GM12878 (cell line): ENCODE measurements at regions not wholly inside any gene's neighbourhood (a gene's known extent, or its start where the extent isn't known, plus 50 kb on each side); places are given as distances from the start of the nearest gene placed in this dataset.

Experiments used
- ATAC-seq: fragments of 200-7000 bp; cut with Tn5 transposase; 3 replicates; pipeline ENCODE4 v1.9.1; 2020; ENCODE audit warnings: mild to moderate bottlenecking, moderate library complexity
- BruUV-seq: library from RNA; stranded (reverse); fragments of 400-500 nt; replicated peaks from 2 replicates; lab custom pipeline; 2021; lab: Mats Ljungman, UMichigan
- CTCF ChIA-PET: fragments of 300-600 bp; sonication (Branson Sonifier 250); formaldehyde crosslinking; extraction: SDS; loops from one replicate; lab custom pipeline; 2021; ENCODE audit warnings: inconsistent platforms; lab: Yijun Ruan, JAX
- POLR2A ChIA-PET: fragments of 350-600 bp; formaldehyde crosslinking; extraction: SDS; loops from one replicate; lab custom pipeline; 2021; ENCODE audit warnings: inconsistent platforms; lab: Charles Lee
- RAD21 ChIA-PET: fragments of 300-600 bp; sonication (Branson Sonifier 250); formaldehyde crosslinking; loops from one replicate; lab custom pipeline; 2023; ENCODE audit warnings: antibody characterized with exemption; ENCODE audit not compliant: unreplicated experiment; lab: Charles Lee
- SMC1A ChIA-PET: fragments of 300-600 bp; sonication (Branson Sonifier 250); formaldehyde crosslinking; loops from one replicate; lab custom pipeline; 2023; ENCODE audit not compliant: unreplicated experiment, uncharacterized antibody; lab: Charles Lee
- DNase-seq: peaks from one replicate; pipeline ENCODE4 v3.0.0-alpha.2; 2011; ENCODE audit warnings: low read depth, low spot score
- FAIRE-seq: peaks from 3 replicates; lab custom pipeline; 2011; peaks lifted over from hg19 to GRCh38; lab: Jason Lieb, UNC
- H2AFZ ChIP-seq: 2 replicates; pipeline ENCODE4 v1.6.0; 2011; ENCODE audit warnings: low read depth, low read length, control low read depth; ENCODE audit not compliant: control insufficient read depth
- H3K27ac ChIP-seq: 2 replicates; pipeline ENCODE4 v1.5.1; 2011; ENCODE audit warnings: control low read depth; ENCODE audit not compliant: control insufficient read depth, insufficient read depth
- H3K27me3 ChIP-seq, 2 experiments: replicated peaks in 1 of 2; 2 replicates each; pipeline versions ENCODE4 v1.6.0 to v1.6.1; 2011; ENCODE audit warnings: low read length in 1 of 2; ENCODE audit not compliant: control insufficient read depth in 2 of 2, insufficient read depth in 2 of 2
- H3K36me3 ChIP-seq, 2 experiments: 2 replicates each; pipeline ENCODE4 v1.5.1; 2011; ENCODE audit warnings: low read length in 1 of 2; ENCODE audit not compliant: control insufficient read depth in 2 of 2, insufficient read depth in 2 of 2
- H3K4me1 ChIP-seq: 2 replicates; pipeline ENCODE4 v1.6.1; 2011; ENCODE audit warnings: mild to moderate bottlenecking, low read length, moderate library complexity, mixed read lengths; ENCODE audit not compliant: control insufficient read depth, insufficient read depth
- H3K4me2 ChIP-seq: 2 replicates; pipeline ENCODE4 v1.6.0; 2011; ENCODE audit warnings: control low read depth; ENCODE audit not compliant: control insufficient read depth, insufficient read depth
- H3K4me3 ChIP-seq: fragments of 200-600 bp; sonication (generic); 2 replicates; pipeline ENCODE4 v1.5.1; 2016
- H3K79me2 ChIP-seq: 2 replicates; pipeline ENCODE4 v1.6.0; 2011; ENCODE audit warnings: low read length; ENCODE audit not compliant: control insufficient read depth, insufficient read depth
- H3K9ac ChIP-seq: 2 replicates; pipeline ENCODE4 v1.8.0; 2011; ENCODE audit warnings: low read length, control low read depth, mixed read lengths; ENCODE audit not compliant: control insufficient read depth, insufficient read depth
- H3K9me3 ChIP-seq: replicated peaks from 3 replicates; pipeline ENCODE4 v1.5.1; 2011; ENCODE audit warnings: mild to moderate bottlenecking, low read length; ENCODE audit not compliant: control insufficient read depth, insufficient read depth
- H4K20me1 ChIP-seq: 2 replicates; pipeline ENCODE4 v1.6.0; 2011; ENCODE audit not compliant: control insufficient read depth, insufficient read depth
- BHLHE40 ChIP-seq, 2 experiments: fragments of 450-650 bp in 1 of 2; IDR thresholded peaks; 2 replicates each; pipeline ENCODE4 v1.6.1; 2011 to 2017; ENCODE audit warnings: low read depth in 2 of 2, borderline replicate concordance in 1 of 2, improper control_type of control experiment in 1 of 2, low read length in 1 of 2, mild to moderate bottlenecking in 1 of 2
- CBFB ChIP-seq: IDR thresholded peaks from 2 replicates; pipeline ENCODE4 v1.6.1; 2016; ENCODE audit warnings: antibody characterized with exemption, low read depth
- CHD1 ChIP-seq: IDR thresholded peaks from 2 replicates; pipeline ENCODE4 v1.6.1; 2012; ENCODE audit warnings: low read depth, low read length, improper control_type of control experiment
- CHD2 ChIP-seq: IDR thresholded peaks from 2 replicates; pipeline ENCODE4 v1.6.1; 2011; ENCODE audit warnings: low read depth, low read length, improper control_type of control experiment, borderline replicate concordance
- CHD4 ChIP-seq: fragments of 200-600 bp; sonication (generic); IDR thresholded peaks from 2 replicates; pipeline ENCODE4 v1.6.1; 2016; ENCODE audit warnings: mild to moderate bottlenecking
- CREM ChIP-seq: IDR thresholded peaks from 2 replicates; pipeline ENCODE4 v1.6.1; 2014; ENCODE audit warnings: antibody characterized with exemption, low read depth
- EED ChIP-seq: sonication (generic); IDR thresholded peaks from 2 replicates; pipeline ENCODE4 v1.6.1; 2016; ENCODE audit warnings: antibody characterized with exemption, low read depth
- ESRRA ChIP-seq: IDR thresholded peaks from 2 replicates; pipeline ENCODE4 v1.6.1; 2012; ENCODE audit warnings: mild to moderate bottlenecking, low read length, improper control_type of control experiment
- JUND ChIP-seq: IDR thresholded peaks from 2 replicates; pipeline ENCODE4 v1.6.1; 2012; ENCODE audit warnings: low read depth, mild to moderate bottlenecking, low read length, improper control_type of control experiment, moderate library complexity
- KLF5 ChIP-seq: fragments of 450-650 bp; IDR thresholded peaks from 2 replicates; pipeline ENCODE4 v1.6.1; 2014; ENCODE audit warnings: mild to moderate bottlenecking; ENCODE audit not compliant: partially characterized antibody
- MAX ChIP-seq: IDR thresholded peaks from 2 replicates; pipeline ENCODE4 v1.6.1; 2012; ENCODE audit warnings: low read depth, low read length, improper control_type of control experiment
- MTA2 ChIP-seq: fragments of 450-650 bp; IDR thresholded peaks from 2 replicates; pipeline ENCODE4 v1.6.1; 2016; ENCODE audit warnings: low read depth, mild to moderate bottlenecking, moderate library complexity
- POLR2A ChIP-seq: IDR thresholded peaks from 2 replicates; pipeline ENCODE4 v1.6.1; 2011; ENCODE audit warnings: low read depth, mild to moderate bottlenecking, low read length
- POU2F2 ChIP-seq: IDR thresholded peaks from 3 replicates; pipeline ENCODE4 v1.6.1; 2011; ENCODE audit warnings: low read depth, mild to moderate bottlenecking, low read length, borderline replicate concordance
- RAD51 ChIP-seq: fragments of 450-650 bp; IDR thresholded peaks from 2 replicates; pipeline ENCODE4 v1.6.1; 2016; ENCODE audit warnings: moderate library complexity, mild to moderate bottlenecking, inconsistent platforms
- SREBF1 ChIP-seq: IDR thresholded peaks from 2 replicates; pipeline ENCODE4 v1.6.1; 2012; ENCODE audit warnings: mild to moderate bottlenecking, low read length
- TARDBP ChIP-seq: IDR thresholded peaks from 2 replicates; pipeline ENCODE4 v1.6.1; 2016; ENCODE audit warnings: borderline replicate concordance
- YY1 ChIP-seq: IDR thresholded peaks from 2 replicates; pipeline ENCODE4 v1.6.1; 2011; ENCODE audit warnings: low read depth, mild to moderate bottlenecking, low read length
- ZBTB40 ChIP-seq: fragments of 450-650 bp; IDR thresholded peaks from 2 replicates; pipeline ENCODE4 v1.6.1; 2016; ENCODE audit warnings: mild to moderate bottlenecking, moderate library complexity, borderline replicate concordance
- ZNF207 ChIP-seq: fragments of 450-650 bp; IDR thresholded peaks from 2 replicates; pipeline ENCODE4 v1.6.1; 2014; ENCODE audit warnings: antibody characterized with exemption, mild to moderate bottlenecking, borderline replicate concordance
- WGBS: methylation state at CpG from one replicate; pipeline ENCODE4 v1.1.6; 2016; ENCODE audit warnings: low lambda C conversion rate; ENCODE audit not compliant: insufficient replicate concordance, insufficient coverage; ENCODE audit errors: missing lambda C conversion rate; 5-methylcytosine and 5-hydroxymethylcytosine counted together
- in situ Hi-C: fragments of 300-500 bp; cut with MboI; formaldehyde crosslinking; loops from 9 replicates; pipeline ENCODE4 v1.14.3; 2018; ENCODE audit warnings: mixed read lengths
- intact Hi-C: fragments of 100-400 bp; cut with micrococcal nuclease; formaldehyde crosslinking; loops from one replicate; pipeline ENCODE4 v1.14.2; 2022; ENCODE audit not compliant: unreplicated experiment

GRCh38 chr18:43919551-43919950 is 642.3 kb upstream of the SYT4 start:
- Histone ChIP-seq H3K4me3 (no peak overlapping the region), H3K79me2 (no peaks in the 10 kb centered on the region), H3K9me3 (no peaks in the 10 kb centered on the region), H3K9ac (no peak overlapping the region), H3K27me3 (no peaks in the 10 kb centered on the region), H2AFZ (no peak overlapping the region), H3K36me3 (no peaks in the 10 kb centered on the region), H3K4me1 (no peaks in the 10 kb centered on the region), H3K4me2 (no peak overlapping the region), H4K20me1 (no peaks in the 10 kb centered on the region), H3K27ac (no peak overlapping the region)
- DNase-seq (no peak), ATAC-seq (no peak), FAIRE-seq (no peak)
- in situ Hi-C loops, result no loop called here
- CTCF ChIA-PET, result no interaction called here
- POLR2A ChIA-PET, result no interaction called here
- SMC1A ChIA-PET, result no interaction called here
- BruUV-seq, result no TSS peak
- intact Hi-C loops, result no loop called here
- RAD21 ChIA-PET, result no interaction called here
- TF ChIP-seq ZNF207, result no peak
- no peak for TF ChIP-seq MTA2
- no peak for TF ChIP-seq ESRRA
- TF ChIP-seq TARDBP, result no peak
- no peak for TF ChIP-seq CBFB
- no peak for TF ChIP-seq KLF5
- TF ChIP-seq BHLHE40 (IDR thresholded peaks at IDR 0.05; ENCODE audit: borderline replicate concordance in 1 of 2, low read depth in 2 of 2, low read length in 1 of 2), result no peak
- TF ChIP-seq YY1, result no peak

GRCh38 chr18:43931439-43931838 is 654.1 kb upstream of the SYT4 start:
- no peak for DNase-seq
- no peak for TF ChIP-seq MAX
- TF ChIP-seq RAD51, result no peak
- no peak for TF ChIP-seq POLR2A
- no peak for TF ChIP-seq EED
- TF ChIP-seq CREM, result no peak
- no peak for TF ChIP-seq ZBTB40
- no peak for TF ChIP-seq CHD4
- TF ChIP-seq POU2F2, result no peak
- TF ChIP-seq CHD1, result no peak
- no peak for TF ChIP-seq SREBF1
- no peak for TF ChIP-seq JUND
- TF ChIP-seq CHD2, result no peak

More at GRCh38 chr18:43931439-43931838, 654.1 kb upstream of the SYT4 start:
- ChIA-PET CTCF (no interaction called here), SMC1A (no interaction called here), RAD21 (no interaction called here), POLR2A (no interaction called here)
- no TSS peak for BruUV-seq
- H3K79me2 ChIP-seq, result no peaks in the 10 kb centered on the region
- H3K4me3 ChIP-seq, result no peak overlapping the region
- FAIRE-seq, result no peak
- 36% methylated on average over 3 of the region's 3 CpGs for WGBS
- no peaks in the 10 kb centered on the region for H3K36me3 ChIP-seq
- no peaks in the 10 kb centered on the region for H4K20me1 ChIP-seq
- H3K9me3 ChIP-seq, result no peaks in the 10 kb centered on the region
- no peak overlapping the region for H3K4me2 ChIP-seq
- no peak for ATAC-seq
- no peak overlapping the region for H3K27ac ChIP-seq
- H3K9ac ChIP-seq, result no peak overlapping the region
- in situ Hi-C loops, result no loop called here
- intact Hi-C loops, result no loop called here
- no peaks in the 10 kb centered on the region for H3K27me3 ChIP-seq
- no peaks in the 10 kb centered on the region for H3K4me1 ChIP-seq
- H2AFZ ChIP-seq, result no peak overlapping the region
